ENCODE measurements at regions not wholly inside any gene's neighbourhood (a gene's known extent, or its start where the extent isn't known, plus 50 kb on each side); places are given as distances from the start of the nearest gene placed in this dataset.

- TF ChIP-seq, protein P1, sequence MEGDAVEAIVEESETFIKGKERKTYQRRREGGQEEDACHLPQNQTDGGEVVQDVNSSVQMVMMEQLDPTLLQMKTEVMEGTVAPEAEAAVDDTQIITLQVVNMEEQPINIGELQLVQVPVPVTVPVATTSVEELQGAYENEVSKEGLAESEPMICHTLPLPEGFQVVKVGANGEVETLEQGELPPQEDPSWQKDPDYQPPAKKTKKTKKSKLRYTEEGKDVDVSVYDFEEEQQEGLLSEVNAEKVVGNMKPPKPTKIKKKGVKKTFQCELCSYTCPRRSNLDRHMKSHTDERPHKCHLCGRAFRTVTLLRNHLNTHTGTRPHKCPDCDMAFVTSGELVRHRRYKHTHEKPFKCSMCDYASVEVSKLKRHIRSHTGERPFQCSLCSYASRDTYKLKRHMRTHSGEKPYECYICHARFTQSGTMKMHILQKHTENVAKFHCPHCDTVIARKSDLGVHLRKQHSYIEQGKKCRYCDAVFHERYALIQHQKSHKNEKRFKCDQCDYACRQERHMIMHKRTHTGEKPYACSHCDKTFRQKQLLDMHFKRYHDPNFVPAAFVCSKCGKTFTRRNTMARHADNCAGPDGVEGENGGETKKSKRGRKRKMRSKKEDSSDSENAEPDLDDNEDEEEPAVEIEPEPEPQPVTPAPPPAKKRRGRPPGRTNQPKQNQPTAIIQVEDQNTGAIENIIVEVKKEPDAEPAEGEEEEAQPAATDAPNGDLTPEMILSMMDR (IDR thresholded peaks at IDR 0.05) = no peak
- TF ChIP-seq POLR2A (IDR thresholded peaks at IDR 0.05) = no peak
Observed at GRCh38 chr2:198309081-198309480, 504.7 kb downstream of the PLCL1 start.
